Loucy (cell line): ENCODE measurements at regions not wholly inside any gene's neighbourhood (a gene's known extent, or its start where the extent isn't known, plus 50 kb on each side); places are given as distances from the start of the nearest gene placed in this dataset.

Experiments
- H2AFZ ChIP-seq: fragments of 200-600 bp; sonication (generic); 2 replicates; pipeline ENCODE4 v1.6.0; 2016; ENCODE audit warnings: antibody characterized with exemption, mild to moderate bottlenecking, low read length, moderate library complexity
- H3F3A ChIP-seq: fragments of 200-600 bp; 2 replicates; pipeline ENCODE4 v1.6.0; 2016; ENCODE audit warnings: antibody characterized with exemption, low read depth, mild to moderate bottlenecking
- H3K27me3 ChIP-seq: fragments of 200-600 bp; sonication (generic); 2 replicates; pipeline ENCODE4 v1.6.1; 2014; ENCODE audit warnings: low read length, mild to moderate bottlenecking; ENCODE audit not compliant: insufficient read depth, poor library complexity, severe bottlenecking
- H3K36me3 ChIP-seq: fragments of 200-600 bp; sonication (generic); 2 replicates; pipeline ENCODE4 v1.6.1; 2016; ENCODE audit warnings: low read length; ENCODE audit not compliant: insufficient read depth
- H3K4me1 ChIP-seq: fragments of 200-600 bp; sonication (generic); 2 replicates; pipeline ENCODE4 v1.5.1; 2014; ENCODE audit warnings: low read length, mild to moderate bottlenecking; ENCODE audit not compliant: insufficient read depth, poor library complexity, severe bottlenecking
- H3K4me2 ChIP-seq: fragments of 200-600 bp; sonication (generic); 2 replicates; pipeline ENCODE4 v1.6.0; 2014; ENCODE audit warnings: antibody characterized with exemption, low read length, low read depth, mild to moderate bottlenecking; ENCODE audit not compliant: poor library complexity, severe bottlenecking
- H3K4me3 ChIP-seq: fragments of 200-600 bp; sonication (generic); 2 replicates; pipeline ENCODE4 v1.5.1; 2014; ENCODE audit warnings: low read length, mild to moderate bottlenecking, mixed read lengths; ENCODE audit not compliant: poor library complexity, severe bottlenecking
- H3K79me2 ChIP-seq: fragments of 200-600 bp; sonication (generic); 2 replicates; pipeline ENCODE4 v1.6.1; 2014; ENCODE audit warnings: low read length; ENCODE audit not compliant: insufficient read depth
- H3K9ac ChIP-seq: fragments of 200-600 bp; sonication (generic); 2 replicates; pipeline ENCODE4 v1.6.0; 2014; ENCODE audit warnings: mild to moderate bottlenecking, low read depth, low read length, moderate library complexity; ENCODE audit not compliant: poor library complexity, severe bottlenecking
- H3K9me2 ChIP-seq: fragments of 200-600 bp; sonication (generic); replicated peaks from 2 replicates; pipeline ENCODE4 v1.6.1; 2016; ENCODE audit warnings: low read depth, low read length, mixed read lengths
- H3K9me3 ChIP-seq: fragments of 200-600 bp; sonication (generic); 2 replicates; pipeline ENCODE4 v1.6.1; 2014; ENCODE audit warnings: mild to moderate bottlenecking, antibody characterized with exemption, low read length, low read depth; ENCODE audit not compliant: insufficient read depth
- H4K20me1 ChIP-seq: fragments of 200-600 bp; sonication (generic); 2 replicates; pipeline ENCODE4 v1.6.0; 2014; ENCODE audit warnings: antibody characterized with exemption, low read length, mild to moderate bottlenecking; ENCODE audit not compliant: insufficient read depth, poor library complexity, severe bottlenecking
- CTCF ChIP-seq: fragments of 200-600 bp; sonication (generic); conservative IDR thresholded peaks from 2 replicates; pipeline ENCODE4 v1.5.1; 2014; ENCODE audit warnings: mild to moderate bottlenecking, antibody characterized with exemption, low read length
- EZH2phosphoT487 ChIP-seq: fragments of 200-600 bp; IDR thresholded peaks from 2 replicates; pipeline ENCODE4 v1.6.1; 2018; ENCODE audit warnings: antibody characterized with exemption, mild to moderate bottlenecking, moderate library complexity, borderline replicate concordance

- 0 out of 2 replicates have a peak overlapping the region, but pooled peaks have one; percentile 64 for H2AFZ ChIP-seq
- no peak overlapping the region for H3K9ac ChIP-seq
These were observed 121.0 kb upstream of the ARSJ start for GRCh38 chr4:114100288-114101031.

GRCh38 chr4:114103908-114104307, 124.5 kb upstream of the ARSJ start:
- Histone ChIP-seq H3K4me1 (peaks cover 32% of the 10 kb centered on the region), H3K27me3 (no peaks in the 10 kb centered on the region), H3K9me3 (no peaks in the 10 kb centered on the region), H3K36me3 (no peaks in the 10 kb centered on the region), H3K4me2 (peak overlapping the region; percentile 29), H2AFZ (peak overlapping the region; percentile 90; the same call in 1 of the 2 replicates), H3K79me2 (no peaks in the 10 kb centered on the region), H3F3A (no peaks in the 10 kb centered on the region), H4K20me1 (no peaks in the 10 kb centered on the region), H3K4me3 (peak overlapping the region; percentile 4), H3K9me2 (no peaks in the 10 kb centered on the region), H3K9ac (no peak overlapping the region)
- no peak for TF ChIP-seq EZH2phosphoT487
- no peak for TF ChIP-seq CTCF

More at GRCh38 chr4:114100288-114101031, 121.0 kb upstream of the ARSJ start:
- Histone ChIP-seq H3K4me3 (no peak overlapping the region), H3K27me3 (no peaks in the 10 kb centered on the region), H3K79me2 (no peaks in the 10 kb centered on the region), H3K36me3 (no peaks in the 10 kb centered on the region), H3K9me2 (no peaks in the 10 kb centered on the region), H3F3A (no peaks in the 10 kb centered on the region), H3K4me1 (peaks cover 36% of the 10 kb centered on the region), H4K20me1 (no peaks in the 10 kb centered on the region), H3K4me2 (no peak overlapping the region), H3K9me3 (no peaks in the 10 kb centered on the region)
- no peak for TF ChIP-seq EZH2phosphoT487
- TF ChIP-seq CTCF: no peak

GRCh38 chr4:114108869-114109268, 129.4 kb upstream of the ARSJ start:
- Histone ChIP-seq H3F3A (no peaks in the 10 kb centered on the region), H3K9ac (no peak overlapping the region), H3K27me3 (no peaks in the 10 kb centered on the region), H3K36me3 (no peaks in the 10 kb centered on the region), H3K9me2 (no peaks in the 10 kb centered on the region), H2AFZ (no peak overlapping the region), H3K4me1 (peaks cover 6% of the 10 kb centered on the region), H3K4me2 (no peak overlapping the region), H3K9me3 (no peaks in the 10 kb centered on the region), H4K20me1 (no peaks in the 10 kb centered on the region), H3K4me3 (no peak overlapping the region), H3K79me2 (no peaks in the 10 kb centered on the region)
- TF ChIP-seq CTCF (no peak), EZH2phosphoT487 (no peak)
